Esophagus squamous epithelium (tissue), 5 donors: ENCODE measurements at regions not wholly inside any gene's neighbourhood (a gene's known extent, or its start where the extent isn't known, plus 50 kb on each side); places are given as distances from the start of the nearest gene placed in this dataset.
A peak's percentile ranks its signal among the peaks of the same experiment; 100 is the strongest.
"Not testable (repeated sequence)": the region's sequence is repeated elsewhere in the genome, so short reads cannot be mapped to it uniquely, and the experiment has no call there.

ENCODE experiments used
- DNase-seq: peaks from one replicate; lab custom pipeline; 2025; lab: John Stamatoyannopoulos, UW
- H3K27ac ChIP-seq, 4 donors: fragments of 200-600 bp; sonication (generic); one replicate each; pipeline ENCODE4 v1.5.1; 2016 to 2019; ENCODE audit warnings: mild to moderate bottlenecking in 1 of 4
- H3K27me3 ChIP-seq, 4 donors: fragments of 200-600 bp; sonication (generic); 1 replicate in 3 of 4; 2 replicates in 1 of 4; pipeline versions ENCODE4 v1.5.1 to v1.6.0; 2017 to 2021; ENCODE audit warnings: antibody characterized with exemption in 1 of 4
- H3K36me3 ChIP-seq, 3 donors: fragments of 200-600 bp; sonication (generic); one replicate each; pipeline ENCODE4 v1.5.1; 2016 to 2019
- H3K4me1 ChIP-seq, 3 donors: fragments of 200-600 bp; sonication (generic); one replicate each; pipeline ENCODE4 v1.5.1; 2017 to 2019
- H3K4me3 ChIP-seq, 4 donors: fragments of 200-600 bp; sonication (generic); 1 replicate in 3 of 4; 2 replicates in 1 of 4; pipeline ENCODE4 v1.5.1; 2016 to 2019; ENCODE audit warnings: mild to moderate bottlenecking in 2 of 4, moderate library complexity in 1 of 4
- H3K9me3 ChIP-seq, 3 donors: fragments of 200-600 bp; sonication (generic); one replicate each; pipeline ENCODE4 v1.5.1; 2016 to 2019
- POLR2A ChIP-seq, 4 donors: fragments of 450-650 bp; IDR thresholded peaks; one replicate each; pipeline ENCODE4 v1.6.1; 2017; ENCODE audit warnings: antibody characterized with exemption in 4 of 4, mild to moderate bottlenecking in 4 of 4, moderate library complexity in 3 of 4
- WGBS, 2 donors: methylation state at CpG; one replicate each; pipeline ENCODE4 v1.1.5; 2018; 5-methylcytosine and 5-hydroxymethylcytosine counted together
- intact Hi-C: fragments of 100-400 bp; cut with DNase I; formaldehyde crosslinking; loops from one replicate; pipeline ENCODE4 v1.15.0; 2022
- donor health status: DM: yes; HTN: yes; CAD: no.

GRCh38 chr17:26881195-26881594 is 412.7 kb upstream of the WSB1 start:
- H3K36me3 ChIP-seq, DNase-seq, H3K27ac ChIP-seq, H3K27me3 ChIP-seq, H3K4me1 ChIP-seq, intact Hi-C loops, H3K4me3 ChIP-seq: not testable (repeated sequence)
- TF ChIP-seq POLR2A (IDR thresholded peaks at IDR 0.05): peak in 1 of 4 donors; percentile 96
- H3K9me3 ChIP-seq: peaks cover 0 to 35% (median 11%) of the 10 kb centered on the region in 3 donors
- 44% methylated on average over 1 of the region's 2 CpGs; no CpG with 5 or more reads in 1 of the 2 donors for WGBS, 2 donors

- H3K4me3 ChIP-seq, intact Hi-C loops, DNase-seq, H3K36me3 ChIP-seq, H3K27me3 ChIP-seq, H3K27ac ChIP-seq, H3K4me1 ChIP-seq: not testable (repeated sequence)
- WGBS, 2 donors: 50% methylated on average over 1 of the region's 9 CpGs; no CpG with 5 or more reads in 1 of the 2 donors
- H3K9me3 ChIP-seq: peaks cover 0 to 27% (median 11%) of the 10 kb centered on the region in 3 donors
These were observed 411.7 kb upstream of the WSB1 start for GRCh38 chr17:26882097-26882761.

GRCh38 chr17:26883878-26884740 is 409.8 kb upstream of the WSB1 start:
- H3K4me1 ChIP-seq, intact Hi-C loops, H3K4me3 ChIP-seq, H3K27me3 ChIP-seq, DNase-seq, H3K9me3 ChIP-seq, H3K27ac ChIP-seq, H3K36me3 ChIP-seq: not testable (repeated sequence)
- 72% methylated on average over 12 of the region's 16 CpGs; no CpG with 5 or more reads in 1 of the 2 donors for WGBS, 2 donors

- DNase-seq, H3K36me3 ChIP-seq, H3K27me3 ChIP-seq, H3K9me3 ChIP-seq, intact Hi-C loops, H3K27ac ChIP-seq, H3K4me1 ChIP-seq, H3K4me3 ChIP-seq: not testable (repeated sequence)
- WGBS, 2 donors: 0 to 54% methylated on average over 1 to 4 of the region's 4 CpGs
These were observed 409.2 kb upstream of the WSB1 start for GRCh38 chr17:26884741-26885059.

- H3K27me3 ChIP-seq, H3K36me3 ChIP-seq, H3K27ac ChIP-seq, H3K4me3 ChIP-seq, intact Hi-C loops, DNase-seq, H3K9me3 ChIP-seq, H3K4me1 ChIP-seq: not testable (repeated sequence)
- peak in 1 of 4 donors; percentile 81 for TF ChIP-seq POLR2A (IDR thresholded peaks at IDR 0.05)
- WGBS, 2 donors: 60 to 61% methylated on average over 8 of the region's 8 CpGs
These were observed 408.5 kb upstream of the WSB1 start for GRCh38 chr17:26885244-26885970.
